ENCODE measurements at regions not wholly inside any gene's neighbourhood (a gene's known extent, or its start where the extent isn't known, plus 50 kb on each side); places are given as distances from the start of the nearest gene placed in this dataset.
"Not testable (repeated sequence)": the region's sequence is repeated elsewhere in the genome, so short reads cannot be mapped to it uniquely, and the experiment has no call there.

GRCh38 chr2:87686873-87687549, 60.9 kb upstream of the PLGLB2 start:
- not testable (repeated sequence) for TF ChIP-seq CTCF (IDR thresholded peaks at IDR 0.05 in 8 of 11, conservative IDR thresholded peaks at IDR 0.05 in 3 of 11); POLR2AphosphoS5 (IDR thresholded peaks at IDR 0.05); POLR2A (IDR thresholded peaks at IDR 0.05)

Measured in spleen (tissue), 7 donors.